ENCODE measurements at regions not wholly inside any gene's neighbourhood (a gene's known extent, or its start where the extent isn't known, plus 50 kb on each side); places are given as distances from the start of the nearest gene placed in this dataset.

DNA sequence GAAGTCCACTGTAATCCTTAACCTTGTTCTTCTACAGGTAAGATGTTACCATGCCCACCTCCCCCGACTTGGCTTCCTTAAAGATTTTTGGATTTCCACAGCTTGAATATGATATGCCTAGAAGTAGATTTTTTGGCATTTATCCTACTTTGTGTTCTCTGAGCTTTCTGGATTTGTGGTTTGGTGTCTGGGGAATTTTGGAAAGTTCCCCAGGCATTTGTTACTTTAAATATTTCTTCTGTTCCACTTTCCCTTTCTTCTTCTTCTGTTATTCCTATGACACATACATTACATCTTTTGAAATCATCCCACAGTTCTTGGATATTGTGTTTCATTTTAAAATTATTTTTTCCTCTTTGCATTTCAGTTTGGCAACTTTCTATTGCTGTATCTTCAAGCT lies 122.1 kb upstream of the TMEM108 start:
- H3K4me3 ChIP-seq (ENCODE audit: low read depth, low read length): no peak overlapping the region
- DNase-seq (ENCODE audit: low read depth): no peak
- no peaks in the 10 kb centered on the region for H3K27me3 ChIP-seq (ENCODE audit: control insufficient read depth, insufficient read depth, low read length)
- H3K36me3 ChIP-seq (ENCODE audit: control insufficient read depth, insufficient read depth, low read length): no peaks in the 10 kb centered on the region
- TF ChIP-seq, protein P1, sequence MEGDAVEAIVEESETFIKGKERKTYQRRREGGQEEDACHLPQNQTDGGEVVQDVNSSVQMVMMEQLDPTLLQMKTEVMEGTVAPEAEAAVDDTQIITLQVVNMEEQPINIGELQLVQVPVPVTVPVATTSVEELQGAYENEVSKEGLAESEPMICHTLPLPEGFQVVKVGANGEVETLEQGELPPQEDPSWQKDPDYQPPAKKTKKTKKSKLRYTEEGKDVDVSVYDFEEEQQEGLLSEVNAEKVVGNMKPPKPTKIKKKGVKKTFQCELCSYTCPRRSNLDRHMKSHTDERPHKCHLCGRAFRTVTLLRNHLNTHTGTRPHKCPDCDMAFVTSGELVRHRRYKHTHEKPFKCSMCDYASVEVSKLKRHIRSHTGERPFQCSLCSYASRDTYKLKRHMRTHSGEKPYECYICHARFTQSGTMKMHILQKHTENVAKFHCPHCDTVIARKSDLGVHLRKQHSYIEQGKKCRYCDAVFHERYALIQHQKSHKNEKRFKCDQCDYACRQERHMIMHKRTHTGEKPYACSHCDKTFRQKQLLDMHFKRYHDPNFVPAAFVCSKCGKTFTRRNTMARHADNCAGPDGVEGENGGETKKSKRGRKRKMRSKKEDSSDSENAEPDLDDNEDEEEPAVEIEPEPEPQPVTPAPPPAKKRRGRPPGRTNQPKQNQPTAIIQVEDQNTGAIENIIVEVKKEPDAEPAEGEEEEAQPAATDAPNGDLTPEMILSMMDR (IDR thresholded peaks at IDR 0.05; ENCODE audit: insufficient read depth, low read length, poor library complexity, severe bottlenecking): no peak

DNA sequence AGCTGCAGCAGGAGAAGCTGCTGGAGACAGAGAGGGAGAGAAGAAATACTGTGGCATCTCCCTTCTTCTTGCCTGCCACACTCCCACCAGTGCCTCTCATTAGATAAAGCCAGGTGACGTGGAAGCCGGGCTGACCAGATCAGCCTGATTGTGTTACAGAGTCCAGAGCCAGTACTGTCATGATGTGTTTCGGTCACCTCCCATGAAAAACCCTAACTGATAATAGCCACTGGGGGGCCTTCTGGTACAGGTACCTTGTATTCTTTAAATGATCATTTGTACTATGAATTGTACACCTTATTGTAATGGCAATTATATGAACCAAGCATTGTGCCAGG lies 125.8 kb upstream of the TMEM108 start:
- TF ChIP-seq, protein P1 (IDR thresholded peaks at IDR 0.05; ENCODE audit: insufficient read depth, low read length, poor library complexity, severe bottlenecking): no peak
- no peak for DNase-seq (ENCODE audit: low read depth)
- no peaks in the 10 kb centered on the region for H3K27me3 ChIP-seq (ENCODE audit: control insufficient read depth, insufficient read depth, low read length)
- no peak overlapping the region for H3K4me3 ChIP-seq (ENCODE audit: low read depth, low read length)
- H3K36me3 ChIP-seq (ENCODE audit: control insufficient read depth, insufficient read depth, low read length): no peaks in the 10 kb centered on the region

DNA sequence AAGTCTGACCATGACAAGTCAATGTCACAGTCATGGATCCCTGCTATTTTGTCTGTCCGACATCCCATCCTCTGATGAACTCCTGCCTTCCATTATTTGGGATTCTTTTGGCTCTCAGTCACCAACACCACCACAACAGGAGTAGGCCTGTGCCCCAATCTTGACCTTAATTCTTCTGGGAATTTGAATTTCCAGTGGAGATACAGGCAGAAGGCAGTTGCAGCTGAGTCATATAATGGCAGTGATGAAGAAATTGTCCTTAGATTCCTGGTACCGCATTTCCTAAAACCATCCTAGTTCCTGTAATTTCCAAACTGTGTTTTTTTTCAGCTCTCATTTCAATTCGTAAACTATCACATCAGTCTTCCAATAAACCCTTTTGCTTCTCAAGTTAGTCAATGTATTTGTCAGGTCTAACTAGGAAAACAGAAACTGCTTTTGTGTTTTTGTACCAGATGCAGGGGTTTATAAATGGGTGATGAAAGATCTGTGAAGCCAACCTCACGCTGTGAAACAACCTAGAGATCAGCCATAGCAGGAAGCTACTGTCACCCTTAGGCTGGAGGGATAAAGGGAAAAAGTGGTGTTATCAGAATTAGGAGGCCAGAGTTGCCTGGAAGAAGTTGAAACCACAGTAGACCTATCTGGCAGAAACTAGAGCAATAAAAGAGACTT lies 126.3 kb upstream of the TMEM108 start:
- TF ChIP-seq, protein P1 (IDR thresholded peaks at IDR 0.05; ENCODE audit: insufficient read depth, low read length, poor library complexity, severe bottlenecking): no peak
- Histone ChIP-seq H3K36me3 (ENCODE audit: control insufficient read depth, insufficient read depth, low read length) (no peaks in the 10 kb centered on the region), H3K4me3 (ENCODE audit: low read depth, low read length) (no peak overlapping the region), H3K27me3 (ENCODE audit: control insufficient read depth, insufficient read depth, low read length) (no peaks in the 10 kb centered on the region)
- no peak for DNase-seq (ENCODE audit: low read depth)

DNA sequence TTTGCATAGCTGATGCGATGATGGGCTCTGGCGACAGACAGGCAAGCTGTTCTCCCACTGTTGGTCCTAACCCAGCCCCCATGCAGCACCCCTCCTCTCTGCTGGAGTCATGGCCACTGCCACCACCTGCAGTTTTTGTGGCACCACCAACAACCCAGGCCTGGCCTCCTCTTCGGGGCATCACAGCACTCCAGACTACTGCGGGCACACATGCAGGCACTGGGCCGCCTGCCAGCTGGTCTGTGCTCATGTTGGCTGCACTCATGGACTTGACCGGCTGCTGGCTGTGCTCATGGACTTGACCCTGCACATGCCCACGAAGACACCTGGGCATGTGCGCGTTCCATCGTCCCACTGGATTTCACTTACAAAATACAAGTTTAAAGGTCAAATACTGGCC lies 130.9 kb upstream of the TMEM108 start:
- Histone ChIP-seq H3K36me3 (ENCODE audit: control insufficient read depth, insufficient read depth, low read length) (no peaks in the 10 kb centered on the region), H3K4me3 (ENCODE audit: low read depth, low read length) (no peak overlapping the region), H3K27me3 (ENCODE audit: control insufficient read depth, insufficient read depth, low read length) (no peaks in the 10 kb centered on the region)
- DNase-seq (ENCODE audit: low read depth): no peak
- TF ChIP-seq, protein P1 (IDR thresholded peaks at IDR 0.05; ENCODE audit: insufficient read depth, low read length, poor library complexity, severe bottlenecking): no peak

DNA sequence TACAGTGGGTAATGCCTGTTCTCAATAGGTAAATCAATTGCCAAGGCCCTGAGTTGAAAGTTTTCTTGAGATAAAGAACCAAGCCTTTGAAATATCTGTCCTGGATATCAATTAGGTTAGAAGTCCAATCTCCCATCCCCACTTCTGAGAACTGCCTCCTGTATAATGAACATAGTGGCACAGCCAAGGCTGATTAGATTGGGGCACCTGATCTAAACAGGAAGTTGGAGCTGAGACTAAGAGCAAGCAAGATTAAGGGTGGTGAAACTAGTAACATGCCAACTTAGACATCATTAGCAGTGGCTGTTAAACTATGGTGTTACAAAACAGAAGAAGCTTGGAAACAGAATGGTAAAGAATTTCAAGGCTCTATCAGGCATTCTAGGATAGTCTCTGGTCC lies 137.7 kb upstream of the TMEM108 start:
- no peaks in the 10 kb centered on the region for H3K36me3 ChIP-seq (ENCODE audit: control insufficient read depth, insufficient read depth, low read length)
- H3K27me3 ChIP-seq (ENCODE audit: control insufficient read depth, insufficient read depth, low read length): no peaks in the 10 kb centered on the region
- no peak for DNase-seq (ENCODE audit: low read depth)
- TF ChIP-seq, protein P1 (IDR thresholded peaks at IDR 0.05; ENCODE audit: insufficient read depth, low read length, poor library complexity, severe bottlenecking): no peak
- no peak overlapping the region for H3K4me3 ChIP-seq (ENCODE audit: low read depth, low read length)

DNA sequence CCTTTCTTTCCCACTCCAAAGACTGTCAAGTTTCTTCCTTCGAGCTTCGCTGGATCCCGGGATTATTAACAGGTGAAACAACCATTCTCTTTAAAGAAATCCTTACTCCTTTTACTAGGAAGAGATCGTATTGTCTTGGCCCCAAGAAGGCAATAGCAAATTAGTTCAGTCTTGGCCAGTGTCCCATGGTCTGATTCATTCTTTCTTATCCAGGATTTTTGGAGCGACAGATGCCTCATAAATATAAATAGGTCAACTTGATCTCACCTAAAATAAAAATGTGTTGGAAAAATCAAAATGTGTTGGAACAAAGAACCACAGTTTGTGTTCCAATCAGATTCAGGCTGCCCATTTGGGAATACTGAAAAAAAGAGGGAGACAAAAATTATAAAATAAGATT lies 140.1 kb upstream of the TMEM108 start:
- H3K4me3 ChIP-seq (ENCODE audit: low read depth, low read length): no peak overlapping the region
- TF ChIP-seq, protein P1 (IDR thresholded peaks at IDR 0.05; ENCODE audit: insufficient read depth, low read length, poor library complexity, severe bottlenecking): no peak
- no peak for DNase-seq (ENCODE audit: low read depth)
- H3K27me3 ChIP-seq (ENCODE audit: control insufficient read depth, insufficient read depth, low read length): no peaks in the 10 kb centered on the region
- no peaks in the 10 kb centered on the region for H3K36me3 ChIP-seq (ENCODE audit: control insufficient read depth, insufficient read depth, low read length)
